ENCODE measurements at regions not wholly inside any gene's neighbourhood (a gene's known extent, or its start where the extent isn't known, plus 50 kb on each side); places are given as distances from the start of the nearest gene placed in this dataset.

- Mint-ChIP-seq H3K36me3 (peaks cover 5 to 12% of the 10 kb centered on the region in 2 donors), H3K27ac (no peak overlapping the region), H3K4me1 (peaks cover 0 to 3% of the 10 kb centered on the region in 2 donors), H3K9me3 (peaks cover 8 to 10% of the 10 kb centered on the region in 2 donors), H3K4me3 (no peak overlapping the region), H3K27me3 (no peaks in the 10 kb centered on the region)
- DNase-seq = no peak
- ATAC-seq (replicated peaks) = no peak
Observed at GRCh38 chr9:82302968-82303655, 314.5 kb downstream of the SPATA31D1 start.

DNA sequence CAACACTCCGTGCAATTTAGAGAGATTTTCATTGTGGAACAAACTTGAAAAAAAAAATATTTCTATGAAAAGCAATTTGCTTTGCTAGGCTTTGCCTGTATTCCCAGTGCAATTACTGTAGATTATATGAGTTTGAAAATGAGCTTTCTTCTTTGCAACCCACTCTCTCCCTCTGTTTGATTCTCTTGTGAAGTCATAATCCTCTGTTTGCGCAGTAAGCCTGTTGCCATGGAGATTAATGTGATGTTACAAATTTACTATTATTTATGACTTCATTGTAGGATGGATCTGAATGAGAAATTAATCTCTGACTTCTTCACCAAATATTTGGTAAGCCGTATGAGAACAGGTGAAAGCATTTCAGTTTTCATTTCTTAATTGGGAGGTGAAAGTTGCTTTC is 320.3 kb downstream of the SPATA31D1 start:
- H3K4me1 Mint-ChIP-seq = no peaks in the 10 kb centered on the region
- peaks cover 3 to 7% of the 10 kb centered on the region in 2 donors for H3K9me3 Mint-ChIP-seq
- no peak for ATAC-seq (replicated peaks)
- no peaks in the 10 kb centered on the region for H3K27me3 Mint-ChIP-seq
- no peak overlapping the region for H3K27ac Mint-ChIP-seq
- DNase-seq = no peak
- H3K4me3 Mint-ChIP-seq = no peak overlapping the region
- peaks cover 0 to 2% of the 10 kb centered on the region in 2 donors for H3K36me3 Mint-ChIP-seq

DNA sequence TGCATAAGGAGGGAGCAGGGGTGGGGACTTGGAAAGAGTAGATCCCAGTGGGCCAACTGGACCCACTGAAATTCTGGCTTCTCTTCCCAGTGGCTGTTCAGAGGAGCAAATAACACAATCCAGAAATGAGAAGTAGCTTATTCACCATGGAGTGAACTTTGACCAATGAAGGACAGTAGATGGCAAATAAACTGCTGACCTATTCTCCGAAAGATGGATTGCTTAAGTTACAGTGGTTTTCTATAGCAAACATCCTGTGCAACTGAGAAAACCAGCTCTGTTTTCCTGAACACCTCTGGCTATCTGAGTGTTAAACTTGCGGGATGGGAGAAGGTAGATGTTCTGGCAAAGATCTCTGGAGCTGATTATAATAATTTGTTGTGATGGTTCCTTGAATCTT is 325.1 kb downstream of the SPATA31D1 start:
- Mint-ChIP-seq H3K9me3 (peaks cover 3 to 7% of the 10 kb centered on the region in 2 donors), H3K4me1 (no peaks in the 10 kb centered on the region), H3K27me3 (no peaks in the 10 kb centered on the region), H3K27ac (no peak overlapping the region), H3K4me3 (no peak overlapping the region), H3K36me3 (peaks cover 0 to 2% of the 10 kb centered on the region in 2 donors)
- no peak for ATAC-seq (replicated peaks)
- DNase-seq = no peak

DNA sequence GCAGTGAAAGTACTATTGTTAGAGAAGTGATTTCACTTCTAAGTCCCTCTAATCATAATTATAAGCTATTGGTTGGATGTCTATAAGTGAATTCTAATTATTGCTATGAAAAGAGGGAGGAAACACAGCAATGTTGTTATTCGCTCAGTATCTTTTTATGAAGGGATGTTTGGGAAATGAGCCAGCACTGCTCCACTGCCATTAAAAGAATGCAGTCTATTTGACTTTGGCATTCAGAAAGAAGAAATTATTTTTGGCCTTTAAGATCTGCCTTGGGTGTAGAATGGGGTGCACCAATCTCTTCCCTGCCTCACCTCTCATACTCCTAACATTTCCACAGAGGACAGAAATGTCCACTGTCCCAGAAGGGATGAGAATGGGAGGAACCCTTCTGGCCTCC is 332.0 kb downstream of the SPATA31D1 start:
- ATAC-seq (replicated peaks) = no peak
- Mint-ChIP-seq H3K27me3 (peaks cover 0 to 7% of the 10 kb centered on the region in 2 donors), H3K4me3 (no peak overlapping the region), H3K4me1 (no peaks in the 10 kb centered on the region), H3K36me3 (peaks cover 6 to 7% of the 10 kb centered on the region in 2 donors), H3K27ac (no peak overlapping the region), H3K9me3 (peaks cover 13 to 16% of the 10 kb centered on the region in 2 donors)
- DNase-seq = no peak

GRCh38 chr9:82325907-82326306 is 337.3 kb downstream of the SPATA31D1 start:
- ATAC-seq (replicated peaks) (no peak), DNase-seq (no peak)
- Mint-ChIP-seq H3K4me3 (no peak overlapping the region), H3K9me3 (peaks cover 30 to 32% of the 10 kb centered on the region in 2 donors), H3K4me1 (no peaks in the 10 kb centered on the region), H3K36me3 (peaks cover 7 to 11% of the 10 kb centered on the region in 2 donors), H3K27ac (no peak overlapping the region), H3K27me3 (peaks cover 0 to 7% of the 10 kb centered on the region in 2 donors)

DNA sequence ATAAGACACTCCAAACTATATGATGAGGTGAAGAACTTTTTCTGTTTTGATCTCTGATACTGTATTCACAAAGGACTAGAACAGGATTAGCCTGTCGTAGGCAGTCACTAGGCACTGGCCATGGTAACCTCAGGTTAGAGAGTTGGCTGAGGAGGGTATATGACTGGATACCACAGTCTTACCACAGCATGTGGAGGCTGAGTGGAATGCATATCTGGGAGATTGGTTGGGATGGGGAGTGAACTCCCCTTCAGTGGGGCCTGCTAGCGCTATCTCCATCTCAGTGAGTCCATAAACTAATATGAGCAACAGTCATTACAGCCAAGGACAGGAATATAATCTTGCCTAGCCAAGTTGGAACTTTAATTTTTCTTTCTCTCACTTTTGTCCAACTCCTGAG is 339.1 kb downstream of the SPATA31D1 start:
- no peak overlapping the region for H3K27ac Mint-ChIP-seq
- H3K27me3 Mint-ChIP-seq = peaks cover 0 to 7% of the 10 kb centered on the region in 2 donors
- no peak for DNase-seq
- H3K4me1 Mint-ChIP-seq = no peaks in the 10 kb centered on the region
- H3K36me3 Mint-ChIP-seq = peaks cover 7 to 11% of the 10 kb centered on the region in 2 donors
- H3K4me3 Mint-ChIP-seq = no peak overlapping the region
- no peak for ATAC-seq (replicated peaks)
- peaks cover 30 to 32% of the 10 kb centered on the region in 2 donors for H3K9me3 Mint-ChIP-seq

GRCh38 chr9:82331079-82331478 is 342.5 kb downstream of the SPATA31D1 start:
- ATAC-seq (replicated peaks) = no peak
- peaks cover 0 to 3% of the 10 kb centered on the region in 2 donors for H3K36me3 Mint-ChIP-seq

DNA sequence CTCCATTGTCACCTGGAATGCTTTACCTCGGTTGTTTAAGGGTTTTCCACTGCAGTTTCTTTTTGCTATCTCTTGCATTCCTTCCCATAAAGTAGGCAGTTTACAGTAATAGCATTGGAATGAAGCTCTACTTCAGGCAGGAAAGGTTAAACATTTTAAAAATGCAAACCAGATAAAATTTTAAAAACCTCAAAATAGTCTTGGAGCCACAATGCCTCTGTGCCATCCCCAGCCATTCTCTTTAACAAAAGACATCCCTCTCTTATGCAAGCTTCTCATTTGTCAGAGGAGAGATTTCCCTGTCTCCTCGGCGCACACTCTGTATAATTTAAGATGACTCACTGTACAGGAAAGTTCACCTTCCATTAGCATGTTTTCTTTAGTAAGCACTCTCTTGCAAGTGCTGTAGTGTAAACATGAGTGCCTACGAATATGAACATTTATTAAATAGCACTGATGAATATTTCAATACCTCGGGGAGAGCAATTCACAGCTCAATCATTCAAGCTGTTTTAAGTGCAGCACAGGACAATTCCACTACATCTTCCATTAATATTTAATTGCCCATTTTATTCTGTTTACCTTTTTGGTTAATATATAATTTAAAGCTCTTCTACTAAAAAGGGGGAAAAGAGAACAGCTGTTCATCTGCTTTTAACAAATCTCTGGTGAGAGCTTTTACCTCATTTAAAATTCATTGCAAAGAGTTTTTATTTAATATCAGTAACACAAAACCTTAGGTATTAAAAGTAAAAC is 343.6 kb downstream of the SPATA31D1 start:
- no peaks in the 10 kb centered on the region for H3K4me1 Mint-ChIP-seq
- ATAC-seq (replicated peaks) (no peak), DNase-seq (no peak)
- no peaks in the 10 kb centered on the region for H3K27me3 Mint-ChIP-seq
- H3K36me3 Mint-ChIP-seq = no peaks in the 10 kb centered on the region
- H3K27ac Mint-ChIP-seq = no peak overlapping the region
- peaks cover 5% of the 10 kb centered on the region in 2 donors for H3K9me3 Mint-ChIP-seq
- no peak overlapping the region for H3K4me3 Mint-ChIP-seq

More at GRCh38 chr9:82331079-82331478, 342.5 kb downstream of the SPATA31D1 start:
- DNase-seq = no peak
- H3K9me3 Mint-ChIP-seq = peaks cover 10 to 14% of the 10 kb centered on the region in 2 donors
- H3K27me3 Mint-ChIP-seq = no peaks in the 10 kb centered on the region
- H3K4me3 Mint-ChIP-seq = no peak overlapping the region
- no peaks in the 10 kb centered on the region for H3K4me1 Mint-ChIP-seq
- H3K27ac Mint-ChIP-seq = no peak overlapping the region

DNA sequence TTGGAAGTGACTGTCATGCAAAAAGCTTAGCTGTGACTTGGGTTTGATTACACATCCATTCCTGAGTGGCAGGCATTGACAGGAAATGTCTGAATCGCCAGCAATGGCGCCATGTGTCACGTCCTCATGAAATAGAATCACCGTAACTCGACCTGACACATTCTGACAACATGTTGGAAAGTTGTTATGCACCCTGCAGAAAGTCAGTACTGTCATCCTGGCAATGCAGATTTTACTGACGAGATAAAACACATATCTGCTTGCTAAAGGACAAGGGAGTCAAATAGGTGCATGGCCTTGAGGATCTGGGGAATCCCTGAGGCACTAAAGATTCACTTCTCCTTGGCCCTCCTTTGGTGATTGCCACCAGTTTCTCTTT is 344.2 kb downstream of the SPATA31D1 start:
- no peaks in the 10 kb centered on the region for H3K27me3 Mint-ChIP-seq
- H3K4me3 Mint-ChIP-seq = no peak overlapping the region
- H3K27ac Mint-ChIP-seq = no peak overlapping the region
- peaks cover 4% of the 10 kb centered on the region in 2 donors for H3K9me3 Mint-ChIP-seq
- no peaks in the 10 kb centered on the region for H3K36me3 Mint-ChIP-seq
- H3K4me1 Mint-ChIP-seq = no peaks in the 10 kb centered on the region
- ATAC-seq (replicated peaks) (no peak), DNase-seq (no peak)

- Mint-ChIP-seq H3K4me1 (peaks cover 0 to 1% of the 10 kb centered on the region in 2 donors), H3K4me3 (no peak overlapping the region), H3K27ac (no peak overlapping the region), H3K9me3 (peaks cover 3 to 4% of the 10 kb centered on the region in 2 donors), H3K36me3 (no peaks in the 10 kb centered on the region), H3K27me3 (no peaks in the 10 kb centered on the region)
- ATAC-seq (replicated peaks) = no peak
- no peak for DNase-seq
Observed at GRCh38 chr9:82333671-82334070, 345.1 kb downstream of the SPATA31D1 start.

- no peak for DNase-seq
- Mint-ChIP-seq H3K4me1 (peaks cover 3 to 7% of the 10 kb centered on the region in 2 donors), H3K4me3 (no peak overlapping the region)
Observed at GRCh38 chr9:82334286-82334685, 345.7 kb downstream of the SPATA31D1 start.

GRCh38 chr9:82337351-82337750 is 348.8 kb downstream of the SPATA31D1 start:
- Mint-ChIP-seq H3K4me3 (no peak overlapping the region), H3K27me3 (no peaks in the 10 kb centered on the region), H3K36me3 (no peaks in the 10 kb centered on the region), H3K27ac (no peak overlapping the region), H3K4me1 (peaks cover 9 to 17% of the 10 kb centered on the region in 2 donors), H3K9me3 (peaks cover 0 to 1% of the 10 kb centered on the region in 2 donors)
- DNase-seq = no peak
- ATAC-seq (replicated peaks) = no peak

More at GRCh38 chr9:82334286-82334685, 345.7 kb downstream of the SPATA31D1 start:
- Mint-ChIP-seq H3K27ac (no peak overlapping the region), H3K9me3 (peaks cover 0 to 4% of the 10 kb centered on the region in 2 donors), H3K27me3 (no peaks in the 10 kb centered on the region), H3K36me3 (no peaks in the 10 kb centered on the region)
- no peak for ATAC-seq (replicated peaks)

DNA sequence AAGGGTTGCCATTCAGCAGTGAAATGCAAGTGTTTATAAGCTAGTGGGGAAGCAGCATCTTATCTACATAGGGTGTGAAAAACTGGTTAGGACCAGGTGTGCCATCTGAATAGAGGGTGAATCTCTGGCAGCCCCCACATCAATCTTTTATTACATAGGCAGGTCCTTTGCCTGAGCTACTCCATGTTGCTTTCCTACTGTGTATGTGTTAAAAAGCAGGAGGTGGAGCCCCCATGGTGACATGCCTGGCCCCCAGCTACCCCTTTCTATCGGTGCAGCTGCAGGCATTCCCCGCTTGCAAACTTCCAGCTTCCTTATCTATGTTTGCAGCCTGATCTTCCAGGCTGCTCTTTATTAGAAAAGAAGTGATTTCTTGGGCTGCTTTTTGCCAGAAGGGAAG is 353.5 kb downstream of the SPATA31D1 start:
- ATAC-seq (replicated peaks) = no peak
- no peak for DNase-seq
- H3K4me1 Mint-ChIP-seq = peaks cover 9 to 17% of the 10 kb centered on the region in 2 donors

GRCh38 chr9:82346040-82346439 is 357.5 kb downstream of the SPATA31D1 start:
- no peaks in the 10 kb centered on the region for H3K4me1 Mint-ChIP-seq
- no peak overlapping the region for H3K27ac Mint-ChIP-seq
- no peak overlapping the region for H3K4me3 Mint-ChIP-seq
- H3K36me3 Mint-ChIP-seq = peaks cover 8 to 14% of the 10 kb centered on the region in 2 donors
- H3K9me3 Mint-ChIP-seq = peaks cover 19 to 22% of the 10 kb centered on the region in 2 donors
- no peak for ATAC-seq (replicated peaks)
- H3K27me3 Mint-ChIP-seq = peaks cover 0 to 6% of the 10 kb centered on the region in 2 donors
- no peak for DNase-seq

More for the DNA sequence above, 353.5 kb downstream of the SPATA31D1 start:
- H3K36me3 Mint-ChIP-seq = peaks cover 6 to 11% of the 10 kb centered on the region in 2 donors
- H3K27ac Mint-ChIP-seq = no peak overlapping the region
- H3K4me3 Mint-ChIP-seq = no peak overlapping the region
- H3K27me3 Mint-ChIP-seq = peaks cover 0 to 6% of the 10 kb centered on the region in 2 donors
- peaks cover 10 to 18% of the 10 kb centered on the region in 2 donors for H3K9me3 Mint-ChIP-seq

Data from stimulated activated naive B cell treated with anti-CD40 and anti-IgM and Interleukin-4, amounts not matched to agents 10 μg/mL and 1 μg/mL and 100 μg/mL, for 72 hours (primary cell).